SW 1271 (cell line): ENCODE measurements at regions not wholly inside any gene's neighbourhood (a gene's known extent, or its start where the extent isn't known, plus 50 kb on each side); places are given as distances from the start of the nearest gene placed in this dataset.
"Not testable (repeated sequence)": the region's sequence is repeated elsewhere in the genome, so short reads cannot be mapped to it uniquely, and the experiment has no call there.

ENCODE experiments used
- DNase-seq, 2 experiments: peaks; one replicate each; lab custom pipeline; 2025; lab: John Stamatoyannopoulos, UW

GRCh38 chr12:97801471-97802059, 339.0 kb downstream of the RMST start:
- DNase-seq, result no peak

- no peak for DNase-seq
Measured at GRCh38 chr12:97805146-97805545, 342.5 kb downstream of the RMST start.

GRCh38 chr12:97813301-97813700, 350.7 kb downstream of the RMST start:
- DNase-seq, result no peak

- DNase-seq, result no peak
Measured at GRCh38 chr12:97821806-97822205, 359.2 kb downstream of the RMST start.

- no peak for DNase-seq
Measured at GRCh38 chr12:97835541-97835940, 372.9 kb downstream of the RMST start.

GRCh38 chr12:97837401-97837800, 374.8 kb downstream of the RMST start:
- DNase-seq, result peak in 1 of 2 experiments; percentile 9

GRCh38 chr12:97848051-97848450, 385.4 kb downstream of the RMST start:
- no peak for DNase-seq

- peak in 1 of 2 experiments; percentile 2 for DNase-seq
Measured at GRCh38 chr12:97854477-97854876, 391.9 kb downstream of the RMST start.

- DNase-seq, result no peak
Measured at GRCh38 chr12:97862072-97862471, 399.5 kb downstream of the RMST start.

GRCh38 chr12:97875064-97875463, 412.5 kb downstream of the RMST start:
- DNase-seq, result no peak

GRCh38 chr12:97876780-97877179, 414.2 kb downstream of the RMST start:
- no peak for DNase-seq

GRCh38 chr12:97877404-97877803, 414.8 kb downstream of the RMST start:
- DNase-seq, result no peak

GRCh38 chr12:97886511-97887176, 424.0 kb downstream of the RMST start:
- DNase-seq, result no peak

- DNase-seq, result not testable (repeated sequence)
Measured at GRCh38 chr12:97897881-97898280, 435.3 kb downstream of the RMST start.

GRCh38 chr12:97899529-97899928, 436.9 kb downstream of the RMST start:
- no peak for DNase-seq

GRCh38 chr12:97899956-97900355, 437.4 kb downstream of the RMST start:
- no peak for DNase-seq

GRCh38 chr12:97903356-97903755, 440.8 kb downstream of the RMST start:
- DNase-seq, result no peak

GRCh38 chr12:97907504-97907903, 444.9 kb downstream of the RMST start:
- DNase-seq, result no peak

- no peak for DNase-seq
Measured at GRCh38 chr12:97910559-97910958, 448.0 kb downstream of the RMST start.

- no peak for DNase-seq
Measured at GRCh38 chr12:97912943-97913342, 450.3 kb downstream of the RMST start.

GRCh38 chr12:97921979-97922722, 459.5 kb downstream of the RMST start:
- DNase-seq, result no peak

- no peak for DNase-seq
Measured at GRCh38 chr12:97923546-97923945, 460.9 kb downstream of the RMST start.

GRCh38 chr12:97924122-97924521, 461.5 kb downstream of the RMST start:
- no peak for DNase-seq
